Spleen (tissue), 3 donors: ENCODE measurements at regions not wholly inside any gene's neighbourhood (a gene's known extent, or its start where the extent isn't known, plus 50 kb on each side); places are given as distances from the start of the nearest gene placed in this dataset.

Experiments used
- POLR2A ChIP-seq, 3 donors: fragments of 450-650 bp; IDR thresholded peaks; one replicate each; pipeline ENCODE4 v1.5.1; 2017; ENCODE audit warnings: antibody characterized with exemption in 3 of 3, mild to moderate bottlenecking in 1 of 3
- POLR2AphosphoS5 ChIP-seq, 3 donors: sonication (generic); formaldehyde crosslinking; IDR thresholded peaks; one replicate each; pipeline ENCODE4 v1.5.1; 2017; ENCODE audit warnings: antibody characterized with exemption in 3 of 3

DNA sequence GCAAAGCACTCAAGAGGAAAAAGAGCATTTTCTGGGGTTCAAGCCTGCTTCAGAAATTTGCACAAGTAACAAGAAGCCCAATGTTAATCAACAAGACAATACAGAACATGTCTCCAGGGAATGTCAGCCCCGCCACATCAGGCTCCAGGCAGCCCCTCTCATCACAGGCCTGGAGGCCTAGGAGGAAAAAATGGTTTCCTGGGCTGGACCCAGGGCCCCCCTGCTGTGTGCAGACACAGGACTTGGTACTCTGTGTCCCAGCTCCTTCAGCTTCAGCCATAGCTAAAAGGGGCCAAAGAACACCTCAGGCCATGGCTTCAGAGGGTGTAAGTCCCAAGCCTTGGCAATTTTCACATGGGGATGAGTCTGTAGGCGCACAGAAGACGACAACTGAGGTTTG is 802.9 kb upstream of the KLHL29 start:
- TF ChIP-seq POLR2A (IDR thresholded peaks at IDR 0.05) (no peak), POLR2AphosphoS5 (IDR thresholded peaks at IDR 0.05) (no peak)
